CD14-positive monocyte (primary cell): ENCODE measurements at regions not wholly inside any gene's neighbourhood (a gene's known extent, or its start where the extent isn't known, plus 50 kb on each side); places are given as distances from the start of the nearest gene placed in this dataset.

ENCODE experiments used
- DNase-seq, 3 donors: peaks; one replicate each; pipeline ENCODE4 v3.0.0-alpha.2; 2011 to 2022
- H2AFZ ChIP-seq: 2 replicates; pipeline ENCODE4 v1.6.0; 2012; ENCODE audit warnings: mild to moderate bottlenecking, low read depth, low read length, inconsistent platforms; ENCODE audit not compliant: insufficient read depth, poor library complexity, severe bottlenecking
- H3K27ac ChIP-seq, 2 donors: 1 replicate in 1 of 2; 2 replicates in 1 of 2; pipeline ENCODE4 v1.5.1; 2012 to 2013; ENCODE audit warnings: low read length in 2 of 2, control low read depth in 1 of 2, inconsistent platforms in 1 of 2, low read depth in 1 of 2, mild to moderate bottlenecking in 1 of 2
- H3K27me3 ChIP-seq, 2 donors: one replicate each; pipeline versions ENCODE4 v1.6.0 to v1.6.1; 2011 to 2013; ENCODE audit warnings: low read length in 2 of 2; ENCODE audit not compliant: control insufficient read depth in 2 of 2, insufficient read depth in 2 of 2
- H3K36me3 ChIP-seq, 2 donors: replicated peaks in 1 of 2; 1 replicate in 1 of 2; 2 replicates in 1 of 2; pipeline versions ENCODE4 v1.5.1 to v1.6.1; 2012 to 2013; ENCODE audit warnings: low read length in 2 of 2, control low read depth in 1 of 2, inconsistent platforms in 1 of 2, mild to moderate bottlenecking in 1 of 2; ENCODE audit not compliant: insufficient read depth in 2 of 2, control insufficient read depth in 1 of 2
- H3K4me1 ChIP-seq, 2 donors: 1 replicate in 1 of 2; 2 replicates in 1 of 2; pipeline versions ENCODE4 v1.5.1 to v1.6.1; 2012 to 2013; ENCODE audit warnings: low read length in 2 of 2, control low read depth in 1 of 2, inconsistent platforms in 1 of 2, mild to moderate bottlenecking in 1 of 2, moderate library complexity in 1 of 2; ENCODE audit not compliant: insufficient read depth in 2 of 2, control insufficient read depth in 1 of 2
- H3K4me2 ChIP-seq: replicated peaks from 2 replicates; pipeline ENCODE3; 2012; ENCODE audit warnings: low read length, moderate library complexity, mild to moderate bottlenecking; ENCODE audit not compliant: poor library complexity, severe bottlenecking; ENCODE audit errors: extremely low read depth
- H3K4me3 ChIP-seq, 3 experiments: fragments of 200-600 bp in 1 of 3; sonication (generic) in 1 of 3; replicated peaks in 1 of 3; 1 replicate in 2 of 3; 2 replicates in 1 of 3; pipeline ENCODE4 v1.5.1; 2011 to 2013; ENCODE audit warnings: low read length in 3 of 3, mild to moderate bottlenecking in 3 of 3, control low read depth in 2 of 3, low read depth in 2 of 3, inconsistent platforms in 1 of 3, moderate library complexity in 1 of 3
- H3K79me2 ChIP-seq: 2 replicates; pipeline ENCODE4 v1.6.0; 2012; ENCODE audit warnings: mild to moderate bottlenecking, control low read depth, inconsistent platforms, low read length, moderate library complexity; ENCODE audit not compliant: insufficient read depth
- H3K9ac ChIP-seq: 2 replicates; pipeline ENCODE4 v1.6.0; 2017; ENCODE audit warnings: low read length, mild to moderate bottlenecking; ENCODE audit not compliant: insufficient read depth, poor library complexity, severe bottlenecking
- H3K9me3 ChIP-seq, 2 donors: replicated peaks in 1 of 2; 1 replicate in 1 of 2; 2 replicates in 1 of 2; pipeline versions ENCODE4 v1.5.1 to v1.6.1; 2012 to 2013; ENCODE audit warnings: low read length in 2 of 2, control low read depth in 1 of 2; ENCODE audit not compliant: control insufficient read depth in 1 of 2, insufficient read depth in 1 of 2
- H4K20me1 ChIP-seq: 2 replicates; pipeline ENCODE4 v1.6.0; 2012; ENCODE audit warnings: mild to moderate bottlenecking, low read length, control low read depth, moderate library complexity; ENCODE audit not compliant: insufficient read depth
- H3K27ac Mint-ChIP-seq, 7 donors: one replicate each; pipeline ENCODE4 v1.8.0; 2020; ENCODE audit warnings: mild to moderate bottlenecking in 7 of 7, mixed read lengths in 7 of 7, moderate library complexity in 6 of 7, inconsistent platforms in 2 of 7
- H3K27me3 Mint-ChIP-seq, 3 donors: one replicate each; pipeline ENCODE4 v1.8.0; 2021 to 2022; ENCODE audit warnings: low read depth in 3 of 3, mild to moderate bottlenecking in 3 of 3, mixed read lengths in 3 of 3, moderate library complexity in 3 of 3, inconsistent platforms in 1 of 3
- H3K36me3 Mint-ChIP-seq, 2 donors: one replicate each; pipeline ENCODE4 v1.8.0; 2020; ENCODE audit warnings: mixed read lengths in 2 of 2, inconsistent platforms in 1 of 2, mild to moderate bottlenecking in 1 of 2
- H3K4me1 Mint-ChIP-seq: one replicate; pipeline ENCODE4 v1.8.0; 2020; ENCODE audit warnings: mild to moderate bottlenecking, mixed read lengths
- H3K4me3 Mint-ChIP-seq, 2 donors: one replicate each; pipeline ENCODE4 v1.8.0; 2020; ENCODE audit warnings: mild to moderate bottlenecking in 2 of 2, mixed read lengths in 2 of 2, moderate library complexity in 1 of 2
- H3K9me3 Mint-ChIP-seq, 7 donors: one replicate each; pipeline ENCODE4 v1.8.0; 2020 to 2022; ENCODE audit warnings: mixed read lengths in 7 of 7, mild to moderate bottlenecking in 6 of 7, moderate library complexity in 6 of 7, inconsistent platforms in 2 of 7
- CTCF ChIP-seq: fragments of 200-600 bp; IDR thresholded peaks from one replicate; pipeline ENCODE4 v1.8.0; 2022; ENCODE audit warnings: antibody characterized with exemption, mild to moderate bottlenecking
- WGBS: methylation state at CpG from one replicate; pipeline ENCODE4 v1.1.5; 2013; ENCODE audit warnings: missing lambda C conversion rate; ENCODE audit not compliant: insufficient coverage; 5-methylcytosine and 5-hydroxymethylcytosine counted together
- intact Hi-C, 2 donors: fragments of 100-400 bp; cut with micrococcal nuclease; formaldehyde crosslinking; loops; one replicate each; pipeline versions ENCODE4 v1.15.0 to v1.15.1; 2023

- TF ChIP-seq CTCF = no peak
- H3K27me3 ChIP-seq = no peaks in the 10 kb centered on the region
- H3K9me3 ChIP-seq = peaks cover 0 to 2% of the 10 kb centered on the region in 2 donors
- WGBS = 92% methylated on average over 4 of the region's 4 CpGs
- intact Hi-C loops = no loop called here
- H3K4me1 ChIP-seq = no peaks in the 10 kb centered on the region
- no peak overlapping the region for H2AFZ ChIP-seq
- Mint-ChIP-seq H3K4me1 (no peaks in the 10 kb centered on the region), H3K4me3 (no peak overlapping the region), H3K9me3 (peaks cover 6 to 17% (median 10%) of the 10 kb centered on the region in 7 donors), H3K27me3 (no peaks in the 10 kb centered on the region), H3K36me3 (no peaks in the 10 kb centered on the region), H3K27ac (no peak overlapping the region)
- H3K27ac ChIP-seq = no peak overlapping the region
- no peaks in the 10 kb centered on the region for H3K79me2 ChIP-seq
- H3K36me3 ChIP-seq = no peaks in the 10 kb centered on the region
- H3K9ac ChIP-seq = no peak overlapping the region
- DNase-seq = no peak
- H3K4me3 ChIP-seq = no peak overlapping the region
- H4K20me1 ChIP-seq = no peaks in the 10 kb centered on the region
- H3K4me2 ChIP-seq = no peak overlapping the region
Measured at GRCh38 chr13:90750021-90750420, 597.5 kb upstream of the MIR17HG start.

GRCh38 chr13:90751026-90751425 is 596.5 kb upstream of the MIR17HG start:
- Histone ChIP-seq H2AFZ (no peak overlapping the region), H3K9me3 (peaks cover 0 to 2% of the 10 kb centered on the region in 2 donors), H3K4me2 (no peak overlapping the region), H3K79me2 (no peaks in the 10 kb centered on the region), H3K27ac (no peak overlapping the region), H3K9ac (no peak overlapping the region), H3K36me3 (no peaks in the 10 kb centered on the region), H3K4me1 (no peaks in the 10 kb centered on the region), H3K27me3 (no peaks in the 10 kb centered on the region), H3K4me3 (no peak overlapping the region), H4K20me1 (no peaks in the 10 kb centered on the region)
- no peak for DNase-seq
- no peak for TF ChIP-seq CTCF
- intact Hi-C loops = no loop called here
- Mint-ChIP-seq H3K27ac (no peak overlapping the region), H3K9me3 (peaks cover 6 to 14% (median 8%) of the 10 kb centered on the region in 7 donors), H3K27me3 (no peaks in the 10 kb centered on the region), H3K4me1 (no peaks in the 10 kb centered on the region), H3K36me3 (no peaks in the 10 kb centered on the region), H3K4me3 (no peak overlapping the region)
- no CpG with 5 or more reads among the region's 1 CpG for WGBS
